ENCODE measurements at regions not wholly inside any gene's neighbourhood (a gene's known extent, or its start where the extent isn't known, plus 50 kb on each side); places are given as distances from the start of the nearest gene placed in this dataset.
A peak's percentile ranks its signal among the peaks of the same experiment; 100 is the strongest.

- no peaks in the 10 kb centered on the region for H3K36me3 ChIP-seq (ENCODE audit: control insufficient read depth in 2 of 3, insufficient read depth in 3 of 3, low read length in 3 of 3)
- no peak overlapping the region for H3K9ac ChIP-seq (ENCODE audit: low read length in 3 of 3)
- DNase-seq (no peak), FAIRE-seq (no peak)
- intact Hi-C loops (cut with DNase I) = no loop called here
- H3K4me3 ChIP-seq (ENCODE audit: low read length in 3 of 3) = no peak overlapping the region
- TF ChIP-seq, protein P1, sequence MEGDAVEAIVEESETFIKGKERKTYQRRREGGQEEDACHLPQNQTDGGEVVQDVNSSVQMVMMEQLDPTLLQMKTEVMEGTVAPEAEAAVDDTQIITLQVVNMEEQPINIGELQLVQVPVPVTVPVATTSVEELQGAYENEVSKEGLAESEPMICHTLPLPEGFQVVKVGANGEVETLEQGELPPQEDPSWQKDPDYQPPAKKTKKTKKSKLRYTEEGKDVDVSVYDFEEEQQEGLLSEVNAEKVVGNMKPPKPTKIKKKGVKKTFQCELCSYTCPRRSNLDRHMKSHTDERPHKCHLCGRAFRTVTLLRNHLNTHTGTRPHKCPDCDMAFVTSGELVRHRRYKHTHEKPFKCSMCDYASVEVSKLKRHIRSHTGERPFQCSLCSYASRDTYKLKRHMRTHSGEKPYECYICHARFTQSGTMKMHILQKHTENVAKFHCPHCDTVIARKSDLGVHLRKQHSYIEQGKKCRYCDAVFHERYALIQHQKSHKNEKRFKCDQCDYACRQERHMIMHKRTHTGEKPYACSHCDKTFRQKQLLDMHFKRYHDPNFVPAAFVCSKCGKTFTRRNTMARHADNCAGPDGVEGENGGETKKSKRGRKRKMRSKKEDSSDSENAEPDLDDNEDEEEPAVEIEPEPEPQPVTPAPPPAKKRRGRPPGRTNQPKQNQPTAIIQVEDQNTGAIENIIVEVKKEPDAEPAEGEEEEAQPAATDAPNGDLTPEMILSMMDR (IDR thresholded peaks at IDR 0.05; ENCODE audit: borderline replicate concordance, extremely low read depth, insufficient read depth) = no peak
- H3K27ac ChIP-seq (ENCODE audit: low read depth in 2 of 2, low read length in 2 of 2) = no peak overlapping the region
- no peaks in the 10 kb centered on the region for H3K9me3 ChIP-seq (ENCODE audit: control insufficient read depth in 2 of 3, insufficient read depth in 1 of 3, low read length in 3 of 3)
- H3K4me1 ChIP-seq (ENCODE audit: control insufficient read depth in 2 of 3, insufficient read depth in 2 of 3, low read depth in 1 of 3, low read length in 3 of 3) = peaks cover 0 to 3% (median 0%) of the 10 kb centered on the region in 3 donors
- H3K27me3 ChIP-seq (ENCODE audit: control insufficient read depth, insufficient read depth, low read length) = no peaks in the 10 kb centered on the region
Observed at GRCh38 chr14:58771016-58771415, 133.3 kb downstream of the DACT1 start.

DNA sequence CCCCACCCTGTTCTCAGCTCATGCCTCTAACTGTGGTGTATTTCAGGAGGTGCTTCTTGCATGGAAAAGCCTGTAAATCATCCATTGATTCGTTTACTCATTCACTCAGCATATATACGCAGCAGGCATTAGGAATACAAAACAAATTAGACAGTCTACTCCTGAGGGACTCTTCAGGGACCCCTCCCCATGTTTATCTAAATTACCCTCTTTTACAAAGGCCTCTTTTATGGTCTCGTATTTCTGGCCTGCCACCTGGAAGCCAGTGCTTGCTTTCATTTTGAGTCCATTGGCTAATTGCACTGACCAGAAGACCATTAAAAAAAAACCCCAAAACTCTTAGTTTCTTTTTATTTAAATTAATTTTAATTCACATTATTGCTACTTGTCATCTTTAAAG, 134.4 kb downstream of the DACT1 start:
- intact Hi-C loops (cut with DNase I) = no loop called here
- Histone ChIP-seq H3K9ac (ENCODE audit: low read length in 3 of 3) (no peak overlapping the region), H3K4me3 (ENCODE audit: low read length in 3 of 3) (no peak overlapping the region), H3K4me1 (ENCODE audit: control insufficient read depth in 2 of 3, insufficient read depth in 2 of 3, low read depth in 1 of 3, low read length in 3 of 3) (peaks cover 0 to 3% (median 0%) of the 10 kb centered on the region in 3 donors), H3K36me3 (ENCODE audit: control insufficient read depth in 2 of 3, insufficient read depth in 3 of 3, low read length in 3 of 3) (no peaks in the 10 kb centered on the region), H3K27me3 (ENCODE audit: control insufficient read depth, insufficient read depth, low read length) (no peaks in the 10 kb centered on the region), H3K9me3 (ENCODE audit: control insufficient read depth in 2 of 3, insufficient read depth in 1 of 3, low read length in 3 of 3) (no peaks in the 10 kb centered on the region), H3K27ac (ENCODE audit: low read depth in 2 of 2, low read length in 2 of 2) (no peak overlapping the region)
- TF ChIP-seq, protein P1 (IDR thresholded peaks at IDR 0.05; ENCODE audit: borderline replicate concordance, extremely low read depth, insufficient read depth) = no peak
- DNase-seq (peak in 3 of 5 donors; percentile 25 to 72 (median 66)), FAIRE-seq (no peak)

DNA sequence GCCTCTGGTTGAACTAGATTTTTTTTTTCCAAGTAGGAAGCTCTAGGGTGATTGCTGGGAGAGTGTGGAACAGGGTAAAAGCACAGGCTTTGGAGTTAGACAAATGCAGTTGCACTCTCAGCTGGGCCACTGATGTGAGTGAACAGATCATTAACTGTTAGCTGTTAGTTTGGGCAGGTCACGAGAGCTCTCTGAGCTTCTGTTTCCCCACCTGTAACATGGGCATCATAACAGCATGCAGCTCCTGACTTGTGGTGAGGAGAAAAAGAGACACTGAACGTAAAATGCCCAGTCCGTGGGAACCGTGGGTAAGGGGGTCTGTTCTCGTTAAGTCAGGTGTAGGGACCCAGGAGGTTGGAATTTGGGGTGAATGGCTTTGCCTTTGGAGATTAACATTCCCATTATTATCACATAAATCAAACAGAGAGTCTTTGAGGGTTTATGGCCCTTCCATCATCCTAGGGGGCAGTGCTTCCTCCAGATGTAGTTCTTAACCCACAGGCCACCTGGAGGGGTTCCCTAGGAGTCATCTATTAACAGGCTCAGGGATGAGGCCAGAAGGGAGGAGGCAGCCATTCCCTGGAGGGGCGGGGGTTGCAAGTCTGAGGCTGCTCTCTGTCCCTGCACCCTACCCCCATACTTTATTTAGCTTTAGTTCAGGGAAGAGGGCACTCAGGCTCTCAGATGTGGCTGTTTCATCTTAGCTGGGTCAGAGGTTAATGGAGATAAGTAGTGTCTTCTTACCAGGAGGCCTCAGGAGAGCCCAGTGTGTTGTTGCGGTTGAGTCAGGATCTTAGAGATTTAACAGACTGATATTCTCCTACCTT, 135.2 kb downstream of the DACT1 start:
- Histone ChIP-seq H3K36me3 (ENCODE audit: control insufficient read depth in 2 of 3, insufficient read depth in 3 of 3, low read length in 3 of 3) (no peaks in the 10 kb centered on the region), H3K9me3 (ENCODE audit: control insufficient read depth in 2 of 3, insufficient read depth in 1 of 3, low read length in 3 of 3) (no peaks in the 10 kb centered on the region), H3K27me3 (ENCODE audit: control insufficient read depth, insufficient read depth, low read length) (no peaks in the 10 kb centered on the region), H3K27ac (ENCODE audit: low read depth in 2 of 2, low read length in 2 of 2) (no peak overlapping the region), H3K4me1 (ENCODE audit: control insufficient read depth in 2 of 3, insufficient read depth in 2 of 3, low read depth in 1 of 3, low read length in 3 of 3) (peaks cover 0 to 3% (median 0%) of the 10 kb centered on the region in 3 donors), H3K9ac (ENCODE audit: low read length in 3 of 3) (no peak overlapping the region), H3K4me3 (ENCODE audit: low read length in 3 of 3) (no peak overlapping the region)
- TF ChIP-seq, protein P1 (IDR thresholded peaks at IDR 0.05; ENCODE audit: borderline replicate concordance, extremely low read depth, insufficient read depth) = no peak
- DNase-seq = peak in 4 of 5 donors; percentile 85 to 89 (median 88)
- intact Hi-C loops (cut with DNase I) = no loop called here
- FAIRE-seq = no peak

All from kidney (tissue), 13 donors.